K562 (cell line): ENCODE measurements at regions not wholly inside any gene's neighbourhood (a gene's known extent, or its start where the extent isn't known, plus 50 kb on each side); places are given as distances from the start of the nearest gene placed in this dataset.

ENCODE experiments used
- ATAC-seq: fragments of 200-7000 bp; cut with Tn5 transposase; 3 replicates; pipeline ENCODE4 v1.9.1; 2020; ENCODE audit warnings: moderate library complexity
- BruUV-seq: library from RNA; stranded (reverse); fragments of 400-500 nt; replicated peaks from 2 replicates; lab custom pipeline; 2021; lab: Mats Ljungman, UMichigan
- CTCF ChIA-PET: fragments of 300-600 bp; formaldehyde crosslinking; extraction: SDS; loops from one replicate; lab custom pipeline; 2021; ENCODE audit warnings: low intra/inter-chr PET ratio; lab: Yijun Ruan, JAX
- POLR2A ChIA-PET: fragments of 300-600, 350-650 bp; sonication (Branson Sonifier 250); formaldehyde crosslinking; extraction: SDS; loops from one replicate; lab custom pipeline; 2021; ENCODE audit warnings: antibody characterized with exemption, inconsistent platforms; lab: Yijun Ruan, JAX
- DNase-seq, 4 experiments: peaks; one replicate each; pipeline versions ENCODE4 v3.0.0 to v3.0.0-alpha.2; 2011 to 2018; ENCODE audit warnings: low spot score in 3 of 4, mixed read lengths in 3 of 4; ENCODE audit errors: extremely low read depth in 1 of 4
- FAIRE-seq: peaks from 2 replicates; lab custom pipeline; 2011; peaks lifted over from hg19 to GRCh38; lab: Jason Lieb, UNC
- H2AFZ ChIP-seq: 2 replicates; pipeline ENCODE4 v1.6.0; 2011; ENCODE audit warnings: low read depth, low read length, control low read depth, inconsistent platforms
- H3K27ac ChIP-seq: fragments of 200-600 bp; 3 replicates; pipeline ENCODE4 v1.8.0; 2011; ENCODE audit warnings: low read depth, mild to moderate bottlenecking, control low read depth, inconsistent platforms, low read length, moderate library complexity, mixed read lengths; ENCODE audit errors: extremely low read depth
- H3K27me3 ChIP-seq, 2 experiments: fragments of 300-600 bp in 1 of 2; 2 replicates in 1 of 2; 3 replicates in 1 of 2; pipeline versions ENCODE4 v1.6.0 to v1.8.0; 2011; ENCODE audit warnings: inconsistent platforms in 2 of 2, low read length in 2 of 2, mild to moderate bottlenecking in 1 of 2, mixed read lengths in 1 of 2, moderate library complexity in 1 of 2; ENCODE audit not compliant: control insufficient read depth in 2 of 2, insufficient read depth in 2 of 2
- H3K36me3 ChIP-seq: fragments of 300-600 bp; 3 replicates; pipeline ENCODE4 v1.8.0; 2011; ENCODE audit warnings: mild to moderate bottlenecking, low read length, inconsistent platforms; ENCODE audit not compliant: control insufficient read depth, insufficient read depth
- H3K4me1 ChIP-seq, 2 experiments: fragments of 200-600 bp in 1 of 2; replicated peaks in 1 of 2; 2 replicates in 1 of 2; 3 replicates in 1 of 2; pipeline versions ENCODE4 v1.5.1 to v1.8.0; 2011; ENCODE audit warnings: inconsistent platforms in 2 of 2, low read length in 2 of 2, mild to moderate bottlenecking in 1 of 2, mixed read lengths in 1 of 2, moderate library complexity in 1 of 2; ENCODE audit not compliant: control insufficient read depth in 2 of 2, insufficient read depth in 2 of 2
- H3K4me2 ChIP-seq: 2 replicates; pipeline ENCODE4 v1.6.1; 2011; ENCODE audit warnings: low read length, control low read depth, inconsistent platforms, mixed read lengths; ENCODE audit not compliant: insufficient read depth
- H3K4me3 ChIP-seq: fragments of 200-600 bp; sonication (generic), shearing (Covaris generic); 2 replicates; pipeline ENCODE4 v1.5.1; 2016; ENCODE audit warnings: control low read depth, inconsistent platforms
- H3K79me2 ChIP-seq: fragments of 200-600 bp; 3 replicates; pipeline ENCODE4 v1.8.0; 2011; ENCODE audit warnings: low read length, inconsistent platforms; ENCODE audit not compliant: control insufficient read depth, insufficient read depth
- H3K9ac ChIP-seq, 2 experiments: 2 replicates each; pipeline versions ENCODE4 v1.6.0 to v1.6.1; 2011; ENCODE audit warnings: low read depth in 2 of 2, low read length in 2 of 2, control low read depth in 1 of 2, inconsistent platforms in 1 of 2, mild to moderate bottlenecking in 1 of 2, mixed read lengths in 1 of 2; ENCODE audit not compliant: insufficient read depth in 1 of 2
- H3K9me1 ChIP-seq: one replicate; pipeline ENCODE4 v1.6.0; 2011; ENCODE audit warnings: inconsistent platforms, mild to moderate bottlenecking, low read length, moderate library complexity; ENCODE audit not compliant: control insufficient read depth, insufficient read depth
- H3K9me3 ChIP-seq: replicated peaks from 2 replicates; pipeline ENCODE4 v1.5.1; 2011; ENCODE audit warnings: low read depth, low read length, inconsistent platforms; ENCODE audit not compliant: control insufficient read depth, insufficient read depth
- H4K20me1 ChIP-seq: replicated peaks from 2 replicates; pipeline ENCODE4 v1.6.1; 2011; ENCODE audit warnings: low read length, inconsistent platforms, mixed read lengths; ENCODE audit not compliant: control insufficient read depth, insufficient read depth
- CBFB ChIP-seq: sonication (generic); formaldehyde crosslinking; IDR thresholded peaks from 2 replicates; pipeline ENCODE4 v1.4.0; 2020; ENCODE audit warnings: mild to moderate bottlenecking, missing genetic modification reagents
- EZH2 ChIP-seq: IDR thresholded peaks from 2 replicates; pipeline ENCODE4 v1.6.1; 2012; ENCODE audit warnings: low read depth, mild to moderate bottlenecking, inconsistent platforms, low read length, borderline replicate concordance
- FIP1L1 ChIP-seq: fragments of 200-400 bp; formaldehyde crosslinking; IDR thresholded peaks from 2 replicates; pipeline ENCODE4 v1.6.1; 2018; ENCODE audit warnings: mild to moderate bottlenecking, low read depth, low read length; ENCODE audit not compliant: poor library complexity, severe bottlenecking
- HMG20B ChIP-seq: fragments of 250-450 bp; sonication (Bioruptor Pico); IDR thresholded peaks from 2 replicates; pipeline ENCODE4 v1.5.0; 2021; ENCODE audit warnings: mild to moderate bottlenecking
- PCBP1 ChIP-seq: fragments of 200-400 bp; formaldehyde crosslinking; IDR thresholded peaks from 2 replicates; pipeline ENCODE4 v1.6.1; 2018; ENCODE audit warnings: mild to moderate bottlenecking, low read depth, low read length; ENCODE audit not compliant: poor library complexity, severe bottlenecking
- SETDB1 ChIP-seq: IDR thresholded peaks from one replicate; pipeline ENCODE4 v1.6.1; 2012; ENCODE audit warnings: low read length, control low read depth, inconsistent platforms
- SMARCE1 ChIP-seq: fragments of 450-650 bp; IDR thresholded peaks from 2 replicates; pipeline ENCODE4 v1.7.1; 2016; ENCODE audit warnings: mild to moderate bottlenecking
- TAF1 ChIP-seq: IDR thresholded peaks from 2 replicates; pipeline ENCODE4 v1.6.1; 2011; ENCODE audit warnings: mild to moderate bottlenecking, low read length, moderate library complexity; ENCODE audit not compliant: insufficient read depth, control insufficient read depth, severe bottlenecking; ENCODE audit errors: extremely low read depth
- TSC22D4 ChIP-seq: fragments of 450-650 bp; IDR thresholded peaks from 2 replicates; pipeline ENCODE4 v1.6.1; 2016; ENCODE audit warnings: missing genetic modification characterization, missing biosample characterization, control low read depth
- ZNF79 ChIP-seq: fragments of 250-450 bp; sonication (Bioruptor Pico); IDR thresholded peaks from 2 replicates; pipeline ENCODE4 v1.4.0; 2020; ENCODE audit warnings: low read depth, mild to moderate bottlenecking, moderate library complexity
- ZSCAN32 ChIP-seq: fragments of 450-650 bp; formaldehyde crosslinking; IDR thresholded peaks from 2 replicates; pipeline ENCODE4 v1.4.0; 2020; ENCODE audit warnings: mild to moderate bottlenecking, moderate library complexity
- WGBS: fragments of 100-300 bp; shearing (Covaris generic); methylation state at CpG from one replicate; pipeline ENCODE4 v1.1.6; 2016; ENCODE audit warnings: low coverage, mixed read lengths; ENCODE audit not compliant: insufficient coverage; ENCODE audit errors: missing lambda C conversion rate; 5-methylcytosine and 5-hydroxymethylcytosine counted together
- in situ Hi-C: fragments of 300-500 bp; cut with MboI; formaldehyde crosslinking; loops from 4 replicates; pipeline ENCODE4 v1.15.0; 2018; ENCODE audit warnings: inconsistent platforms, mixed read lengths
- intact Hi-C: fragments of 100-400 bp; cut with micrococcal nuclease; formaldehyde crosslinking; loops from 2 replicates; pipeline ENCODE4 v1.14.2; 2022
- TF ChIP-seq, protein P1 (sequence below), 3 experiments: IDR thresholded peaks in 2 of 3; conservative IDR thresholded peaks in 1 of 3; 2 replicates each; pipeline ENCODE4 v1.5.1; 2011 to 2012; ENCODE audit warnings: low read length in 3 of 3, mild to moderate bottlenecking in 3 of 3, control low read depth in 2 of 3, improper control_type of control experiment in 1 of 3, inconsistent platforms in 1 of 3, low read depth in 1 of 3, mixed read lengths in 1 of 3, moderate library complexity in 1 of 3; ENCODE audit not compliant: insufficient read depth in 2 of 3
- TF ChIP-seq, protein P2 (sequence below): fragments of 450-650 bp; IDR thresholded peaks from 2 replicates; pipeline ENCODE4 v1.7.0; 2016; ENCODE audit warnings: borderline replicate concordance
- TF ChIP-seq, protein P3 (sequence below): fragments of 200-400 bp; formaldehyde crosslinking; IDR thresholded peaks from 2 replicates; pipeline ENCODE4 v1.6.1; 2017; ENCODE audit warnings: mild to moderate bottlenecking, low read depth, low read length, moderate library complexity

DNA sequence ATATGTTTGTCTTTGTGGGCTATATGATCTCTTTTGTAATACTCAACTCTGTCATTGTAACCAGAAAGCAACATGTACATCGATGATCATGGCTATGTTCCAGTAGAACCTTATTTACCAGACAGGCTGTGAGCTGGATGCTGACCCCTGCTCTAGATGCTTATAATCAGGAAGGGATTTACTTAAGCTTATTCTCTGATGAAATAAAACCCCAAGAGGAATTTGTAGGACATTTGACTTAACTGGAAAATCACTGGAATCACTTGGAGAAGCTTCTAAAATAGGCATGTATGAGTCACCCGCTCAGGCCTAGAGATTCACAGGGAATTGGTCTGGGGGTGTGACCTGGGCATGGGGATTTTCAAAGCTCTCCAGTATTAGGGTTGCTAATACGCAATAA is 285.8 kb upstream of the ZNF608 start:
- BruUV-seq = no TSS peak
- CTCF ChIA-PET = no interaction called here
- no peak overlapping the region for H3K27ac ChIP-seq

More for the DNA sequence above, 285.8 kb upstream of the ZNF608 start:
- Histone ChIP-seq H3K27me3 (no peaks in the 10 kb centered on the region), H3K9ac (no peak overlapping the region), H4K20me1 (no peaks in the 10 kb centered on the region), H3K4me1 (no peaks in the 10 kb centered on the region), H3K4me3 (no peak overlapping the region), H3K9me3 (no peaks in the 10 kb centered on the region), H3K9me1 (no peaks in the 10 kb centered on the region), H2AFZ (no peak overlapping the region), H3K4me2 (no peak overlapping the region), H3K36me3 (no peaks in the 10 kb centered on the region), H3K79me2 (no peaks in the 10 kb centered on the region)
- POLR2A ChIA-PET = no interaction called here
- DNase-seq (no peak), FAIRE-seq (no peak), ATAC-seq (no peak)
- intact Hi-C loops = no loop called here
- in situ Hi-C loops = no loop called here
- no peak for TF ChIP-seq SETDB1
- no peak for TF ChIP-seq TAF1
- TF ChIP-seq ZSCAN32 (CRISPR knock-in tag) = no peak
- no peak for TF ChIP-seq FIP1L1
- TF ChIP-seq, protein P1, sequence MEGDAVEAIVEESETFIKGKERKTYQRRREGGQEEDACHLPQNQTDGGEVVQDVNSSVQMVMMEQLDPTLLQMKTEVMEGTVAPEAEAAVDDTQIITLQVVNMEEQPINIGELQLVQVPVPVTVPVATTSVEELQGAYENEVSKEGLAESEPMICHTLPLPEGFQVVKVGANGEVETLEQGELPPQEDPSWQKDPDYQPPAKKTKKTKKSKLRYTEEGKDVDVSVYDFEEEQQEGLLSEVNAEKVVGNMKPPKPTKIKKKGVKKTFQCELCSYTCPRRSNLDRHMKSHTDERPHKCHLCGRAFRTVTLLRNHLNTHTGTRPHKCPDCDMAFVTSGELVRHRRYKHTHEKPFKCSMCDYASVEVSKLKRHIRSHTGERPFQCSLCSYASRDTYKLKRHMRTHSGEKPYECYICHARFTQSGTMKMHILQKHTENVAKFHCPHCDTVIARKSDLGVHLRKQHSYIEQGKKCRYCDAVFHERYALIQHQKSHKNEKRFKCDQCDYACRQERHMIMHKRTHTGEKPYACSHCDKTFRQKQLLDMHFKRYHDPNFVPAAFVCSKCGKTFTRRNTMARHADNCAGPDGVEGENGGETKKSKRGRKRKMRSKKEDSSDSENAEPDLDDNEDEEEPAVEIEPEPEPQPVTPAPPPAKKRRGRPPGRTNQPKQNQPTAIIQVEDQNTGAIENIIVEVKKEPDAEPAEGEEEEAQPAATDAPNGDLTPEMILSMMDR (IDR thresholded peaks at IDR 0.05 in 2 of 3, conservative IDR thresholded peaks at IDR 0.05 in 1 of 3; ENCODE audit: insufficient read depth in 2 of 3, low read depth in 1 of 3, low read length in 3 of 3) = no peak
- TF ChIP-seq, protein P2, sequence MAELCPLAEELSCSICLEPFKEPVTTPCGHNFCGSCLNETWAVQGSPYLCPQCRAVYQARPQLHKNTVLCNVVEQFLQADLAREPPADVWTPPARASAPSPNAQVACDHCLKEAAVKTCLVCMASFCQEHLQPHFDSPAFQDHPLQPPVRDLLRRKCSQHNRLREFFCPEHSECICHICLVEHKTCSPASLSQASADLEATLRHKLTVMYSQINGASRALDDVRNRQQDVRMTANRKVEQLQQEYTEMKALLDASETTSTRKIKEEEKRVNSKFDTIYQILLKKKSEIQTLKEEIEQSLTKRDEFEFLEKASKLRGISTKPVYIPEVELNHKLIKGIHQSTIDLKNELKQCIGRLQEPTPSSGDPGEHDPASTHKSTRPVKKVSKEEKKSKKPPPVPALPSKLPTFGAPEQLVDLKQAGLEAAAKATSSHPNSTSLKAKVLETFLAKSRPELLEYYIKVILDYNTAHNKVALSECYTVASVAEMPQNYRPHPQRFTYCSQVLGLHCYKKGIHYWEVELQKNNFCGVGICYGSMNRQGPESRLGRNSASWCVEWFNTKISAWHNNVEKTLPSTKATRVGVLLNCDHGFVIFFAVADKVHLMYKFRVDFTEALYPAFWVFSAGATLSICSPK = no peak
- no peak for TF ChIP-seq PCBP1
- no peak for TF ChIP-seq CBFB (CRISPR knock-in tag)
- TF ChIP-seq EZH2 = no peak
- no peak for TF ChIP-seq ZNF79 (CRISPR knock-in tag)
- TF ChIP-seq HMG20B = no peak
- TF ChIP-seq TSC22D4 (tag) = no peak
- TF ChIP-seq, protein P3, sequence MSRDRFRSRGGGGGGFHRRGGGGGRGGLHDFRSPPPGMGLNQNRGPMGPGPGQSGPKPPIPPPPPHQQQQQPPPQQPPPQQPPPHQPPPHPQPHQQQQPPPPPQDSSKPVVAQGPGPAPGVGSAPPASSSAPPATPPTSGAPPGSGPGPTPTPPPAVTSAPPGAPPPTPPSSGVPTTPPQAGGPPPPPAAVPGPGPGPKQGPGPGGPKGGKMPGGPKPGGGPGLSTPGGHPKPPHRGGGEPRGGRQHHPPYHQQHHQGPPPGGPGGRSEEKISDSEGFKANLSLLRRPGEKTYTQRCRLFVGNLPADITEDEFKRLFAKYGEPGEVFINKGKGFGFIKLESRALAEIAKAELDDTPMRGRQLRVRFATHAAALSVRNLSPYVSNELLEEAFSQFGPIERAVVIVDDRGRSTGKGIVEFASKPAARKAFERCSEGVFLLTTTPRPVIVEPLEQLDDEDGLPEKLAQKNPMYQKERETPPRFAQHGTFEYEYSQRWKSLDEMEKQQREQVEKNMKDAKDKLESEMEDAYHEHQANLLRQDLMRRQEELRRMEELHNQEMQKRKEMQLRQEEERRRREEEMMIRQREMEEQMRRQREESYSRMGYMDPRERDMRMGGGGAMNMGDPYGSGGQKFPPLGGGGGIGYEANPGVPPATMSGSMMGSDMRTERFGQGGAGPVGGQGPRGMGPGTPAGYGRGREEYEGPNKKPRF = no peak
- TF ChIP-seq SMARCE1 = no peak
- 3% methylated on average over 3 of the region's 3 CpGs for WGBS
